HCT116 (cell line): ENCODE measurements at regions not wholly inside any gene's neighbourhood (a gene's known extent, or its start where the extent isn't known, plus 50 kb on each side); places are given as distances from the start of the nearest gene placed in this dataset.

Experiments used
- CBX3 ChIP-seq: IDR thresholded peaks from 2 replicates; pipeline ENCODE4 v1.6.1; 2012; ENCODE audit warnings: low read depth
- EZH2 ChIP-seq: fragments of 200-600 bp; sonication (generic); IDR thresholded peaks from 2 replicates; pipeline ENCODE4 v1.6.1; 2017; ENCODE audit warnings: antibody characterized with exemption, mixed run types
- POLR2A ChIP-seq: IDR thresholded peaks from 2 replicates; pipeline ENCODE4 v1.7.0; 2011; ENCODE audit warnings: borderline replicate concordance; ENCODE audit not compliant: insufficient read depth, insufficient read length; ENCODE audit errors: extremely low read depth
- POLR2AphosphoS5 ChIP-seq: IDR thresholded peaks from 2 replicates; pipeline ENCODE4 v1.6.1; 2011; ENCODE audit warnings: mild to moderate bottlenecking, low read depth, low read length, moderate library complexity
- RAD21 ChIP-seq: IDR thresholded peaks from 2 replicates; pipeline ENCODE4 v1.6.1; 2012; ENCODE audit warnings: low read depth, mild to moderate bottlenecking
- ZNF274 ChIP-seq: fragments of 200-500 bp; sonication (Bioruptor generic); IDR thresholded peaks from 2 replicates; pipeline ENCODE4 v1.6.1; 2014; ENCODE audit warnings: mild to moderate bottlenecking, low read depth, low read length, inconsistent platforms
- TF ChIP-seq, protein P1 (sequence below), 3 experiments: fragments of 200-600 bp in 1 of 3; sonication (generic) in 1 of 3; IDR thresholded peaks in 2 of 3; conservative IDR thresholded peaks in 1 of 3; 2 replicates each; pipeline ENCODE4 v1.5.1; 2012 to 2017; ENCODE audit warnings: low read depth in 2 of 3, low read length in 2 of 3, antibody characterized with exemption in 1 of 3, borderline replicate concordance in 1 of 3, control low read depth in 1 of 3, mild to moderate bottlenecking in 1 of 3, mixed read lengths in 1 of 3, mixed run types in 1 of 3, moderate library complexity in 1 of 3; ENCODE audit not compliant: insufficient read depth in 1 of 3
- TF ChIP-seq, protein P2 (sequence below): IDR thresholded peaks from 2 replicates; pipeline ENCODE4 v1.6.1; 2012; ENCODE audit warnings: low read depth
- TF ChIP-seq, protein P3 (sequence below): IDR thresholded peaks from 2 replicates; pipeline ENCODE4 v1.6.1; 2012

DNA sequence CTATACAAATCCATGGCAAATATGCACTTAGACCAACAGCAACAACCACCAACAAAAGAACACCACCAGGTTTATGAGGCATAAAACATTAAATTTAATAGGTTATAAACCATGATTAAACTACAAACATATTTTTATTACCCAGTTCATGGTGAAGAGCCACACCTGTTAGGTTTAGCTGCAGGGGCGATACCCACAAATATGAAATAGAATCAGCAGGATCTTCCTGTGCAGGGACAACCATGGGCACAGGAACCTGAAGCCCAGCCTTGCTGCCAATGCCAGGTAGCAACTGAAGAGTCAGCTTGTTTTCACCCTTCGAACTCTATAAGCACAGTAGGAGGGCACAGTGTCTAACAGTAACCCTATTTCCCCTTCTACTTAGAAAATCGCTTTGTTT, 675.0 kb downstream of the SATB2 start:
- TF ChIP-seq CBX3 (no peak), EZH2 (no peak), ZNF274 (no peak), POLR2AphosphoS5 (no peak), RAD21 (no peak), POLR2A (no peak)
- TF ChIP-seq, protein P1, sequence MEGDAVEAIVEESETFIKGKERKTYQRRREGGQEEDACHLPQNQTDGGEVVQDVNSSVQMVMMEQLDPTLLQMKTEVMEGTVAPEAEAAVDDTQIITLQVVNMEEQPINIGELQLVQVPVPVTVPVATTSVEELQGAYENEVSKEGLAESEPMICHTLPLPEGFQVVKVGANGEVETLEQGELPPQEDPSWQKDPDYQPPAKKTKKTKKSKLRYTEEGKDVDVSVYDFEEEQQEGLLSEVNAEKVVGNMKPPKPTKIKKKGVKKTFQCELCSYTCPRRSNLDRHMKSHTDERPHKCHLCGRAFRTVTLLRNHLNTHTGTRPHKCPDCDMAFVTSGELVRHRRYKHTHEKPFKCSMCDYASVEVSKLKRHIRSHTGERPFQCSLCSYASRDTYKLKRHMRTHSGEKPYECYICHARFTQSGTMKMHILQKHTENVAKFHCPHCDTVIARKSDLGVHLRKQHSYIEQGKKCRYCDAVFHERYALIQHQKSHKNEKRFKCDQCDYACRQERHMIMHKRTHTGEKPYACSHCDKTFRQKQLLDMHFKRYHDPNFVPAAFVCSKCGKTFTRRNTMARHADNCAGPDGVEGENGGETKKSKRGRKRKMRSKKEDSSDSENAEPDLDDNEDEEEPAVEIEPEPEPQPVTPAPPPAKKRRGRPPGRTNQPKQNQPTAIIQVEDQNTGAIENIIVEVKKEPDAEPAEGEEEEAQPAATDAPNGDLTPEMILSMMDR (IDR thresholded peaks at IDR 0.05 in 2 of 3, conservative IDR thresholded peaks at IDR 0.05 in 1 of 3; ENCODE audit: borderline replicate concordance in 1 of 3, insufficient read depth in 1 of 3, low read depth in 2 of 3, low read length in 2 of 3): no peak
- TF ChIP-seq, protein P2, sequence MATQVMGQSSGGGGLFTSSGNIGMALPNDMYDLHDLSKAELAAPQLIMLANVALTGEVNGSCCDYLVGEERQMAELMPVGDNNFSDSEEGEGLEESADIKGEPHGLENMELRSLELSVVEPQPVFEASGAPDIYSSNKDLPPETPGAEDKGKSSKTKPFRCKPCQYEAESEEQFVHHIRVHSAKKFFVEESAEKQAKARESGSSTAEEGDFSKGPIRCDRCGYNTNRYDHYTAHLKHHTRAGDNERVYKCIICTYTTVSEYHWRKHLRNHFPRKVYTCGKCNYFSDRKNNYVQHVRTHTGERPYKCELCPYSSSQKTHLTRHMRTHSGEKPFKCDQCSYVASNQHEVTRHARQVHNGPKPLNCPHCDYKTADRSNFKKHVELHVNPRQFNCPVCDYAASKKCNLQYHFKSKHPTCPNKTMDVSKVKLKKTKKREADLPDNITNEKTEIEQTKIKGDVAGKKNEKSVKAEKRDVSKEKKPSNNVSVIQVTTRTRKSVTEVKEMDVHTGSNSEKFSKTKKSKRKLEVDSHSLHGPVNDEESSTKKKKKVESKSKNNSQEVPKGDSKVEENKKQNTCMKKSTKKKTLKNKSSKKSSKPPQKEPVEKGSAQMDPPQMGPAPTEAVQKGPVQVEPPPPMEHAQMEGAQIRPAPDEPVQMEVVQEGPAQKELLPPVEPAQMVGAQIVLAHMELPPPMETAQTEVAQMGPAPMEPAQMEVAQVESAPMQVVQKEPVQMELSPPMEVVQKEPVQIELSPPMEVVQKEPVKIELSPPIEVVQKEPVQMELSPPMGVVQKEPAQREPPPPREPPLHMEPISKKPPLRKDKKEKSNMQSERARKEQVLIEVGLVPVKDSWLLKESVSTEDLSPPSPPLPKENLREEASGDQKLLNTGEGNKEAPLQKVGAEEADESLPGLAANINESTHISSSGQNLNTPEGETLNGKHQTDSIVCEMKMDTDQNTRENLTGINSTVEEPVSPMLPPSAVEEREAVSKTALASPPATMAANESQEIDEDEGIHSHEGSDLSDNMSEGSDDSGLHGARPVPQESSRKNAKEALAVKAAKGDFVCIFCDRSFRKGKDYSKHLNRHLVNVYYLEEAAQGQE: no peak
- TF ChIP-seq, protein P3, sequence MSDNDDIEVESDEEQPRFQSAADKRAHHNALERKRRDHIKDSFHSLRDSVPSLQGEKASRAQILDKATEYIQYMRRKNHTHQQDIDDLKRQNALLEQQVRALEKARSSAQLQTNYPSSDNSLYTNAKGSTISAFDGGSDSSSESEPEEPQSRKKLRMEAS: no peak
